ENCODE measurements at regions not wholly inside any gene's neighbourhood (a gene's known extent, or its start where the extent isn't known, plus 50 kb on each side); places are given as distances from the start of the nearest gene placed in this dataset.

- Histone ChIP-seq H3K27ac (no peak overlapping the region), H3K36me3 (no peaks in the 10 kb centered on the region), H3K9me3 (no peaks in the 10 kb centered on the region), H3K4me3 (replicated peaks in 1 of 3) (no peak overlapping the region), H3K27me3 (no peaks in the 10 kb centered on the region), H3K4me1 (peaks cover 4 to 5% of the 10 kb centered on the region in 2 donors)
- no peak for DNase-seq
- 91 to 97% methylated on average over 2 of the region's 2 CpGs for WGBS, 2 donors
- TF ChIP-seq, protein P1, sequence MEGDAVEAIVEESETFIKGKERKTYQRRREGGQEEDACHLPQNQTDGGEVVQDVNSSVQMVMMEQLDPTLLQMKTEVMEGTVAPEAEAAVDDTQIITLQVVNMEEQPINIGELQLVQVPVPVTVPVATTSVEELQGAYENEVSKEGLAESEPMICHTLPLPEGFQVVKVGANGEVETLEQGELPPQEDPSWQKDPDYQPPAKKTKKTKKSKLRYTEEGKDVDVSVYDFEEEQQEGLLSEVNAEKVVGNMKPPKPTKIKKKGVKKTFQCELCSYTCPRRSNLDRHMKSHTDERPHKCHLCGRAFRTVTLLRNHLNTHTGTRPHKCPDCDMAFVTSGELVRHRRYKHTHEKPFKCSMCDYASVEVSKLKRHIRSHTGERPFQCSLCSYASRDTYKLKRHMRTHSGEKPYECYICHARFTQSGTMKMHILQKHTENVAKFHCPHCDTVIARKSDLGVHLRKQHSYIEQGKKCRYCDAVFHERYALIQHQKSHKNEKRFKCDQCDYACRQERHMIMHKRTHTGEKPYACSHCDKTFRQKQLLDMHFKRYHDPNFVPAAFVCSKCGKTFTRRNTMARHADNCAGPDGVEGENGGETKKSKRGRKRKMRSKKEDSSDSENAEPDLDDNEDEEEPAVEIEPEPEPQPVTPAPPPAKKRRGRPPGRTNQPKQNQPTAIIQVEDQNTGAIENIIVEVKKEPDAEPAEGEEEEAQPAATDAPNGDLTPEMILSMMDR (IDR thresholded peaks at IDR 0.05) = no peak
- no peak for TF ChIP-seq POLR2A (IDR thresholded peaks at IDR 0.05)
- intact Hi-C loops (cut with DNase I) = no loop called here
These were observed 551.0 kb downstream of the ZNF608 start for GRCh38 chr5:124195411-124195810.

DNA sequence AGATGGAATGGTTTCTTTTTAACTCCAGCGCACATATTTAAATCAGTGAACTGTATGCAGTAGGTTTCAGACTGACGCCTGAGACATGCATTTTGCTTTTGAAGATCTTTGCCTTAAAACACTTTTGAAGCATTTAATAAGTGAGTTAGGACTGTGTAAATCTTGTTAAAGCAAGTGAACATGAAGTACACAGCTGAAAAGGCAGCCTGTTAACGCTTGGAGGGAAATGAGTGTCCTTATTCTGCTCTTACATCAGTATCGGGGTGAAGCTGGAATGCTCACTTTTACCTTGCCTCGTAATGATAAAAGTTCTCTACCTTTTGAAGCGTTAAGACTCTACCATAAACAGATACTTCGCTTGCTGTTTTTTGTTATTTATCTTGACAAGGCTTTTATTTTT is 552.2 kb downstream of the ZNF608 start:
- intact Hi-C loops (cut with DNase I) = no loop called here
- WGBS, 2 donors = 28 to 48% methylated on average over 7 of the region's 7 CpGs
- DNase-seq = peak; percentile 1 to 5
- H3K27ac ChIP-seq = no peak overlapping the region
- TF ChIP-seq POLR2A (IDR thresholded peaks at IDR 0.05) = no peak
- TF ChIP-seq, protein P1 (IDR thresholded peaks at IDR 0.05) = no peak
- H3K4me3 ChIP-seq (replicated peaks in 1 of 3) = no peak overlapping the region
- H3K9me3 ChIP-seq = no peaks in the 10 kb centered on the region
- peaks cover 4 to 5% of the 10 kb centered on the region in 2 donors for H3K4me1 ChIP-seq
- H3K27me3 ChIP-seq = no peaks in the 10 kb centered on the region
- no peaks in the 10 kb centered on the region for H3K36me3 ChIP-seq

GRCh38 chr5:124193371-124193789 is 553.1 kb downstream of the ZNF608 start:
- Histone ChIP-seq H3K4me3 (replicated peaks in 1 of 3) (no peak overlapping the region), H3K4me1 (peaks cover 4 to 5% of the 10 kb centered on the region in 2 donors), H3K36me3 (no peaks in the 10 kb centered on the region), H3K27ac (no peak overlapping the region), H3K9me3 (no peaks in the 10 kb centered on the region), H3K27me3 (no peaks in the 10 kb centered on the region)
- TF ChIP-seq, protein P1 (IDR thresholded peaks at IDR 0.05) = no peak
- TF ChIP-seq POLR2A (IDR thresholded peaks at IDR 0.05) = no peak
- intact Hi-C loops (cut with DNase I) = no loop called here
- no peak for DNase-seq
- 71 to 74% methylated on average over 4 of the region's 4 CpGs for WGBS, 2 donors

DNA sequence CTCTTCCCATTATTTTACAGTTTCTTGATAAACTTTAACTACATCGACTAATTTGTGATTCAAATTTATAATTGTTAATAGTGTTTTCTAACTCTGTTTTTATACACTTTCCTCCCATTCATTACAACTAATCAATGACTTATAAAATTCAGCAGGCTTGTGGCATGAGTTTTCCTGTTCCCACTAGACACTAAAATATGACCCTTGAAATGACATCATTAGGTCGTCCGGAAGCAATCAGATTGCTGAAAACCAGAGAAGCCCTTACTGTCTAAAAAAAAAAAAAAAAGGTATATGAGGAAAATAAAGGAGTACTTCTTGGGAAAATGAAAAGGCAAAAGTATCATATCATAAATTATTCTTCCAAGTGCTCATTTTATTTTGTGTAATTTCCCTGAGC is 553.7 kb downstream of the ZNF608 start:
- Histone ChIP-seq H3K27me3 (no peaks in the 10 kb centered on the region), H3K27ac (no peak overlapping the region), H3K4me3 (replicated peaks in 1 of 3) (no peak overlapping the region), H3K36me3 (no peaks in the 10 kb centered on the region), H3K9me3 (no peaks in the 10 kb centered on the region), H3K4me1 (peaks cover 4 to 5% of the 10 kb centered on the region in 2 donors)
- WGBS, 2 donors = 91 to 93% methylated on average over 3 of the region's 3 CpGs
- TF ChIP-seq POLR2A (IDR thresholded peaks at IDR 0.05) = no peak
- TF ChIP-seq, protein P1 (IDR thresholded peaks at IDR 0.05) = no peak
- intact Hi-C loops (cut with DNase I) = no loop called here
- no peak for DNase-seq

DNA sequence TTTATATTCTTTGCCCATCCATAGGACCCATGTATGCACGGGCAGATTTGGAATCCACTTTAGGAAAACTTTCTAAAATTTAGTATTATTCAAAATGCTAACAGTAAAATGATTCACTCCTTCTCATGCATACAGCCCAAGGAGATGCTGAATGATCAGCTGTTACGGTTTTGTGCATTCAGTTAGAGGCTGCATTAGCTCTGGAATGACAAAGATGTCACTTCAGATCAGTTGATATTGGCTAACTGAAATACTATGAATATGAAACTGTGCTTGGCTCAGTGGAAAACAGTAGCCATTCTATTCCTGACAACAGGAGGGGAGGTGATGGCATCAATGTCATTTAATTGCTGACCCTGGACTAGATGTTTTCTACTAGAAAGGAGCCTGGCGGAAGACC is 560.7 kb downstream of the ZNF608 start:
- Histone ChIP-seq H3K36me3 (no peaks in the 10 kb centered on the region), H3K27me3 (no peaks in the 10 kb centered on the region), H3K9me3 (no peaks in the 10 kb centered on the region), H3K27ac (no peak overlapping the region), H3K4me3 (replicated peaks in 1 of 3) (no peak overlapping the region), H3K4me1 (no peaks in the 10 kb centered on the region)
- TF ChIP-seq, protein P1 (IDR thresholded peaks at IDR 0.05) = no peak
- no peak for TF ChIP-seq POLR2A (IDR thresholded peaks at IDR 0.05)
- 95 to 97% methylated on average over 3 of the region's 3 CpGs for WGBS, 2 donors
- intact Hi-C loops (cut with DNase I) = no loop called here
- no peak for DNase-seq

Data from thyroid gland (tissue), 4 donors.